HCT116 (cell line): ENCODE measurements at regions not wholly inside any gene's neighbourhood (a gene's known extent, or its start where the extent isn't known, plus 50 kb on each side); places are given as distances from the start of the nearest gene placed in this dataset.

Source experiments
- ATAC-seq: fragments of 200-7000 bp; cut with Tn5 transposase; 2 replicates; pipeline ENCODE4 v1.9.1; 2020; ENCODE audit warnings: mild to moderate bottlenecking, moderate library complexity
- BruUV-seq: library from RNA; stranded (reverse); fragments of 400-500 nt; replicated peaks from 2 replicates; lab custom pipeline; 2021; lab: Mats Ljungman, UMichigan
- CTCF ChIA-PET: fragments of 300-600 bp; sonication (Branson Sonifier 250); formaldehyde crosslinking; loops from one replicate; lab custom pipeline; 2021; ENCODE audit warnings: antibody characterized with exemption; lab: Charles Lee
- POLR2A ChIA-PET: fragments of 300-600, 350-600 bp; sonication (Branson Sonifier 250); formaldehyde crosslinking; loops from one replicate; lab custom pipeline; 2021; ENCODE audit warnings: antibody characterized with exemption; lab: Charles Lee
- RAD21 ChIA-PET, 2 experiments: fragments of 300-600 bp; sonication (Branson Sonifier 250); formaldehyde crosslinking; loops; one replicate each; lab custom pipeline; 2023; ENCODE audit warnings: low total read pairs in 2 of 2; ENCODE audit not compliant: uncharacterized antibody in 2 of 2, unreplicated experiment in 2 of 2, low non-redundant PET in 1 of 2; lab: Charles Lee
- DNase-seq: peaks from one replicate; pipeline ENCODE4 v3.0.0-alpha.2; 2010; ENCODE audit warnings: low read depth, low spot score
- H2AFZ ChIP-seq: fragments of 200-600 bp; shearing (Covaris generic), sonication (generic); 2 replicates; pipeline ENCODE4 v1.6.1; 2017; ENCODE audit warnings: low read depth, mixed run types, mixed read lengths, antibody characterized with exemption, low read length; ENCODE audit not compliant: poor library complexity, severe bottlenecking
- H3K27ac ChIP-seq: 2 replicates; pipeline ENCODE4 v1.5.1; 2012; ENCODE audit warnings: low read depth, low read length
- H3K27me3 ChIP-seq: fragments of 200-600 bp; sonication (generic); 2 replicates; pipeline ENCODE4 v1.6.1; 2016; ENCODE audit warnings: mixed run types, low read length, mixed read lengths; ENCODE audit not compliant: insufficient read depth
- H3K36me3 ChIP-seq, 2 experiments: fragments of 200-500 bp in 1 of 2; fragments of 200-600 bp in 1 of 2; sonication (Bioruptor generic) in 1 of 2; sonication (generic) in 1 of 2; 2 replicates each; pipeline versions ENCODE4 v1.5.1 to v1.6.1; 2014 to 2016; ENCODE audit warnings: low read length in 2 of 2, inconsistent platforms in 1 of 2, mixed read lengths in 1 of 2, mixed run types in 1 of 2; ENCODE audit not compliant: insufficient read depth in 2 of 2, control insufficient read depth in 1 of 2
- H3K4me1 ChIP-seq, 2 experiments: fragments of 200-600 bp in 1 of 2; sonication (generic) in 1 of 2; 2 replicates each; pipeline versions ENCODE4 v1.5.1 to v1.6.1; 2012 to 2017; ENCODE audit warnings: low read length in 2 of 2, inconsistent platforms in 1 of 2, mild to moderate bottlenecking in 1 of 2, mixed read lengths in 1 of 2, mixed run types in 1 of 2, moderate library complexity in 1 of 2; ENCODE audit not compliant: insufficient read depth in 2 of 2, control insufficient read depth in 1 of 2
- H3K4me2 ChIP-seq: fragments of 200-600 bp; sonication (generic); 2 replicates; pipeline ENCODE4 v1.6.1; 2017; ENCODE audit warnings: mixed run types, low read length, mixed read lengths
- H3K4me3 ChIP-seq, 2 experiments: fragments of 200-600 bp in 1 of 2; sonication (generic) in 1 of 2; replicated peaks in 1 of 2; 2 replicates each; pipeline ENCODE4 v1.5.1; 2011 to 2016; ENCODE audit warnings: low read length in 2 of 2, control low read depth in 1 of 2, low read depth in 1 of 2, mild to moderate bottlenecking in 1 of 2, mixed read lengths in 1 of 2, mixed run types in 1 of 2
- H3K79me2 ChIP-seq: fragments of 200-600 bp; sonication (generic); 2 replicates; pipeline ENCODE4 v1.6.1; 2017; ENCODE audit warnings: mild to moderate bottlenecking, mixed run types, low read length, moderate library complexity, mixed read lengths; ENCODE audit not compliant: insufficient read depth
- H3K9ac ChIP-seq: fragments of 200-600 bp; sonication (generic); 2 replicates; pipeline ENCODE4 v1.6.1; 2016; ENCODE audit warnings: low read length, mixed read lengths
- H3K9me2 ChIP-seq: fragments of 200-600 bp; sonication (generic), shearing (Covaris generic); 2 replicates; pipeline ENCODE4 v1.6.1; 2017; ENCODE audit warnings: mixed run types, mild to moderate bottlenecking, moderate library complexity; ENCODE audit not compliant: insufficient read depth
- H3K9me3 ChIP-seq, 2 experiments: fragments of 200-500 bp in 1 of 2; fragments of 200-600 bp in 1 of 2; sonication (Bioruptor generic) in 1 of 2; sonication (generic) in 1 of 2; 2 replicates each; pipeline ENCODE4 v1.6.1; 2014 to 2017; ENCODE audit warnings: low read length in 2 of 2, mixed read lengths in 2 of 2, inconsistent platforms in 1 of 2, low read depth in 1 of 2, mild to moderate bottlenecking in 1 of 2, mixed run types in 1 of 2, moderate library complexity in 1 of 2; ENCODE audit not compliant: control insufficient read depth in 1 of 2, insufficient read depth in 1 of 2
- H4K20me1 ChIP-seq: fragments of 200-600 bp; sonication (generic), shearing (Covaris generic); 2 replicates; pipeline ENCODE4 v1.6.1; 2017; ENCODE audit warnings: mixed run types, mild to moderate bottlenecking, moderate library complexity; ENCODE audit not compliant: insufficient read depth
- CEBPB ChIP-seq: IDR thresholded peaks from 2 replicates; pipeline ENCODE4 v1.6.1; 2012; ENCODE audit warnings: low read depth
- EGR1 ChIP-seq: IDR thresholded peaks from 2 replicates; pipeline ENCODE4 v1.6.1; 2012; ENCODE audit warnings: low read depth
- ELF1 ChIP-seq: IDR thresholded peaks from 2 replicates; pipeline ENCODE4 v1.6.1; 2012; ENCODE audit warnings: low read depth, borderline replicate concordance
- POLR2AphosphoS5 ChIP-seq: IDR thresholded peaks from 2 replicates; pipeline ENCODE4 v1.6.1; 2011; ENCODE audit warnings: mild to moderate bottlenecking, low read depth, low read length, moderate library complexity
- REST ChIP-seq: IDR thresholded peaks from 2 replicates; pipeline ENCODE4 v1.6.1; 2012; ENCODE audit warnings: low read depth
- SP1 ChIP-seq: IDR thresholded peaks from 2 replicates; pipeline ENCODE4 v1.6.1; 2012; ENCODE audit warnings: low read depth
- TCF7L2 ChIP-seq: IDR thresholded peaks from 2 replicates; pipeline ENCODE4 v1.7.0; 2011; ENCODE audit warnings: borderline replicate concordance, inconsistent platforms; ENCODE audit not compliant: insufficient read depth, insufficient read length; ENCODE audit errors: extremely low read depth
- ZNF274 ChIP-seq: fragments of 200-500 bp; sonication (Bioruptor generic); IDR thresholded peaks from 2 replicates; pipeline ENCODE4 v1.6.1; 2014; ENCODE audit warnings: mild to moderate bottlenecking, low read depth, low read length, inconsistent platforms
- intact Hi-C: fragments of 100-400 bp; cut with micrococcal nuclease; formaldehyde crosslinking; loops from 2 replicates; pipeline ENCODE4 v1.10.0; 2022
- TF ChIP-seq, protein P1 (sequence below), 3 experiments: fragments of 200-600 bp in 1 of 3; sonication (generic) in 1 of 3; IDR thresholded peaks in 2 of 3; conservative IDR thresholded peaks in 1 of 3; 2 replicates each; pipeline ENCODE4 v1.5.1; 2012 to 2017; ENCODE audit warnings: low read depth in 2 of 3, low read length in 2 of 3, antibody characterized with exemption in 1 of 3, borderline replicate concordance in 1 of 3, control low read depth in 1 of 3, mild to moderate bottlenecking in 1 of 3, mixed read lengths in 1 of 3, mixed run types in 1 of 3, moderate library complexity in 1 of 3; ENCODE audit not compliant: insufficient read depth in 1 of 3
- TF ChIP-seq, protein P2 (sequence below): IDR thresholded peaks from 2 replicates; pipeline ENCODE4 v1.6.1; 2012
- TF ChIP-seq, protein P3 (sequence below): IDR thresholded peaks from 2 replicates; pipeline ENCODE4 v1.6.1; 2012

GRCh38 chr11:13110929-13111812 lies 102.1 kb downstream of the RASSF10 start (continued):
- TF ChIP-seq, protein P1, sequence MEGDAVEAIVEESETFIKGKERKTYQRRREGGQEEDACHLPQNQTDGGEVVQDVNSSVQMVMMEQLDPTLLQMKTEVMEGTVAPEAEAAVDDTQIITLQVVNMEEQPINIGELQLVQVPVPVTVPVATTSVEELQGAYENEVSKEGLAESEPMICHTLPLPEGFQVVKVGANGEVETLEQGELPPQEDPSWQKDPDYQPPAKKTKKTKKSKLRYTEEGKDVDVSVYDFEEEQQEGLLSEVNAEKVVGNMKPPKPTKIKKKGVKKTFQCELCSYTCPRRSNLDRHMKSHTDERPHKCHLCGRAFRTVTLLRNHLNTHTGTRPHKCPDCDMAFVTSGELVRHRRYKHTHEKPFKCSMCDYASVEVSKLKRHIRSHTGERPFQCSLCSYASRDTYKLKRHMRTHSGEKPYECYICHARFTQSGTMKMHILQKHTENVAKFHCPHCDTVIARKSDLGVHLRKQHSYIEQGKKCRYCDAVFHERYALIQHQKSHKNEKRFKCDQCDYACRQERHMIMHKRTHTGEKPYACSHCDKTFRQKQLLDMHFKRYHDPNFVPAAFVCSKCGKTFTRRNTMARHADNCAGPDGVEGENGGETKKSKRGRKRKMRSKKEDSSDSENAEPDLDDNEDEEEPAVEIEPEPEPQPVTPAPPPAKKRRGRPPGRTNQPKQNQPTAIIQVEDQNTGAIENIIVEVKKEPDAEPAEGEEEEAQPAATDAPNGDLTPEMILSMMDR (IDR thresholded peaks at IDR 0.05 in 2 of 3, conservative IDR thresholded peaks at IDR 0.05 in 1 of 3; ENCODE audit: borderline replicate concordance in 1 of 3, insufficient read depth in 1 of 3, low read depth in 2 of 3, low read length in 2 of 3): no peak
- no peak for TF ChIP-seq ZNF274
- TF ChIP-seq, protein P2, sequence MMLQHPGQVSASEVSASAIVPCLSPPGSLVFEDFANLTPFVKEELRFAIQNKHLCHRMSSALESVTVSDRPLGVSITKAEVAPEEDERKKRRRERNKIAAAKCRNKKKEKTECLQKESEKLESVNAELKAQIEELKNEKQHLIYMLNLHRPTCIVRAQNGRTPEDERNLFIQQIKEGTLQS: no peak
- no peak for TF ChIP-seq CEBPB

GRCh38 chr11:13111813-13112130 lies 102.7 kb downstream of the RASSF10 start:
- Histone ChIP-seq H3K79me2 (no peaks in the 10 kb centered on the region), H3K9me2 (no peaks in the 10 kb centered on the region), H4K20me1 (no peaks in the 10 kb centered on the region), H3K9ac (no peak overlapping the region), H3K27ac (no peak overlapping the region), H3K4me1 (peaks cover 6 to 49% of the 10 kb centered on the region in 2 experiments; a peak in 3 of 4 replicates), H3K4me2 (no peak overlapping the region), H3K4me3 (no peak overlapping the region), H2AFZ (no peak overlapping the region), H3K27me3 (no peaks in the 10 kb centered on the region), H3K9me3 (no peaks in the 10 kb centered on the region), H3K36me3 (no peaks in the 10 kb centered on the region)
- POLR2A ChIA-PET: no interaction called here
- ATAC-seq: no peak
- CTCF ChIA-PET: no interaction called here
- BruUV-seq: no TSS peak
- no peak for DNase-seq
- intact Hi-C loops: no loop called here
- RAD21 ChIA-PET: no interaction called here
- TF ChIP-seq CEBPB (no peak), EGR1 (no peak), POLR2AphosphoS5 (no peak), ELF1 (no peak), REST (no peak), TCF7L2 (no peak), SP1 (no peak)
- TF ChIP-seq, protein P3, sequence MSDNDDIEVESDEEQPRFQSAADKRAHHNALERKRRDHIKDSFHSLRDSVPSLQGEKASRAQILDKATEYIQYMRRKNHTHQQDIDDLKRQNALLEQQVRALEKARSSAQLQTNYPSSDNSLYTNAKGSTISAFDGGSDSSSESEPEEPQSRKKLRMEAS: no peak
- TF ChIP-seq, protein P1 (IDR thresholded peaks at IDR 0.05 in 2 of 3, conservative IDR thresholded peaks at IDR 0.05 in 1 of 3; ENCODE audit: borderline replicate concordance in 1 of 3, insufficient read depth in 1 of 3, low read depth in 2 of 3, low read length in 2 of 3): no peak
